RCC 7860 (cell line): ENCODE measurements at regions not wholly inside any gene's neighbourhood (a gene's known extent, or its start where the extent isn't known, plus 50 kb on each side); places are given as distances from the start of the nearest gene placed in this dataset.

ENCODE experiments used
- DNase-seq: peaks from one replicate; pipeline ENCODE4 v3.0.0-alpha.2; 2015; ENCODE audit warnings: low spot score
- FAIRE-seq: peaks from 2 replicates; lab custom pipeline; 2012; peaks lifted over from hg19 to GRCh38; lab: Jason Lieb, UNC

GRCh38 chr6:43970913-43971775 is 156.1 kb downstream of the MRPL14 start:
- DNase-seq: no peak
- no peak for FAIRE-seq

GRCh38 chr6:43970068-43970912 is 157.0 kb downstream of the MRPL14 start:
- no peak for FAIRE-seq

GRCh38 chr6:43969158-43969981 is 157.9 kb downstream of the MRPL14 start:
- no peak for FAIRE-seq

More at GRCh38 chr6:43970068-43970912, 157.0 kb downstream of the MRPL14 start:
- no peak for DNase-seq

GRCh38 chr6:43968110-43968965 is 158.9 kb downstream of the MRPL14 start:
- DNase-seq (no peak), FAIRE-seq (no peak)

More at GRCh38 chr6:43969158-43969981, 157.9 kb downstream of the MRPL14 start:
- no peak for DNase-seq

- DNase-seq (no peak), FAIRE-seq (no peak)
Observed at GRCh38 chr6:43967719-43968091, 159.5 kb downstream of the MRPL14 start.

GRCh38 chr6:43966853-43967718 is 160.2 kb downstream of the MRPL14 start:
- FAIRE-seq (no peak), DNase-seq (no peak)

- DNase-seq: no peak
- no peak for FAIRE-seq
Observed at GRCh38 chr6:43966374-43966658, 160.9 kb downstream of the MRPL14 start.

GRCh38 chr6:43965628-43966373 is 161.5 kb downstream of the MRPL14 start:
- FAIRE-seq (no peak), DNase-seq (no peak)

GRCh38 chr6:43964659-43965570 is 162.3 kb downstream of the MRPL14 start:
- DNase-seq (no peak), FAIRE-seq (no peak)

GRCh38 chr6:43963877-43964658 is 163.2 kb downstream of the MRPL14 start:
- FAIRE-seq (no peak), DNase-seq (no peak)

- no peak for FAIRE-seq
- DNase-seq: peak; percentile 17
Observed at GRCh38 chr6:43963203-43963602, 164.0 kb downstream of the MRPL14 start.

- FAIRE-seq: no peak
Observed at GRCh38 chr6:43962458-43962857, 164.8 kb downstream of the MRPL14 start.

GRCh38 chr6:43957273-43957672 is 170.0 kb downstream of the MRPL14 start:
- FAIRE-seq (no peak), DNase-seq (no peak)

More at GRCh38 chr6:43962458-43962857, 164.8 kb downstream of the MRPL14 start:
- DNase-seq: peak; percentile 46

GRCh38 chr6:43956478-43956877 is 170.8 kb downstream of the MRPL14 start:
- no peak for DNase-seq

GRCh38 chr6:43954311-43955131 is 172.7 kb downstream of the MRPL14 start:
- FAIRE-seq: no peak

More at GRCh38 chr6:43956478-43956877, 170.8 kb downstream of the MRPL14 start:
- no peak for FAIRE-seq

More at GRCh38 chr6:43954311-43955131, 172.7 kb downstream of the MRPL14 start:
- no peak for DNase-seq
